Fibroblast of skin of left quadriceps (primary cell): ENCODE measurements at regions not wholly inside any gene's neighbourhood (a gene's known extent, or its start where the extent isn't known, plus 50 kb on each side); places are given as distances from the start of the nearest gene placed in this dataset.

ENCODE experiments used
- DNase-seq, 2 experiments: peaks; one replicate each; pipeline ENCODE4 v3.0.0-alpha.2; 2013; ENCODE audit warnings: low read depth in 2 of 2

DNA sequence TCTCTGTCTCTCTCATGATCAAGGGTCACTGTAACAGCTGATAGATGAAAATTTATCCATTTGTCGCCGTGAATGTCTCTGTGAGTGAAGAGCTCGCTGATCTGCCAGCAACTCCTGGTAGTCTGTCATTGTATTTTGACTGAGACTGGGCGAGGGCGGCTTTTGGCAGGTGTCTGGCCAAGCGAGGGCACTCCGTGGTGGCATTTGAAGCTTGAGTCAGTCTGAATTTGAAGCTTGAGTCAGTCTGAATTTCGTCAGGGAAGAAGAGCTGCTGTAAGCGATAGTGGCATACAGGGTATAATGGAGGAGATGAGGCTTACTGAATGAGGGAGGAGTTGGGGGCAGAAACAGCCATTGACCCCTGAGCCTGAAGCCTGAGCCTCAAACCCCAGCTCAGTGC, 56.8 kb upstream of the FAM181A start:
- DNase-seq, result no peak

DNA sequence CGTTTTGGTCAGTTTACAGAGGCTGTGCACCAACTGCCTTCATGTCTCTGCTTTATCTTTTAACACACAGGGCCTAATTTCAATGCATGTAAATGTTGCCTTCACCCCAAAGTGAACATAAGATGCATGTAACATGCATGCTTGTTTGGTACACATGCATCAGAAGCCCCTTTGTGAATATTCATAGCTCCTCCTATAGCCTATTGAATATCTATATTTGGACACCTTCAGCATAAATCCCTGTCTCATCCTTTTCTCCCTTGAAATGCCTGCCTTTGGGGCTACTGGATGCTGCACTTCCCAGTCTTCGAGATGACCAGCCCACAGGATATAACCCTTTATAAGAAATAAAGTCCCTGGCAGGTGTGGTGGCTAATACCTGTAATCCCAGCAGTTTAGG, 57.7 kb upstream of the FAM181A start:
- DNase-seq, result no peak

DNA sequence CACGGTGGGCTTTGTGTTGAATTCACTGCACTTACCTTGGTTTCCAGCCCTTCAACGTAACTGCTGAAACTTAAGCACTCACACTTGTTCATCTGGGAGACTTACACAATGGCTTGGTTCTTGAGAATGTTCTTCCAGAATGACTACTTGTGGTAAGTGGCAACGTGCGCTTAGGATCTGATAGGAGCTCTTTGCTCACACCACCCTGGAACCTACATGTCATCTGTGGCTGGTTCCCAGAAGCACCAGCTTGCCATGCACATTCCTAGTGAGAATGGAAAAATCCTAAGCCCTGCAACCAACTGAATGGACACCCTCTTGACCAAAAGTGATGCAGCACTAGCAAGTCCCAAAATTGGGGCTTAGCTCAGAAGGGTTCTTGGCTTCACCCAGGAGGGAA, 59.0 kb upstream of the FAM181A start:
- DNase-seq, result no peak

DNA sequence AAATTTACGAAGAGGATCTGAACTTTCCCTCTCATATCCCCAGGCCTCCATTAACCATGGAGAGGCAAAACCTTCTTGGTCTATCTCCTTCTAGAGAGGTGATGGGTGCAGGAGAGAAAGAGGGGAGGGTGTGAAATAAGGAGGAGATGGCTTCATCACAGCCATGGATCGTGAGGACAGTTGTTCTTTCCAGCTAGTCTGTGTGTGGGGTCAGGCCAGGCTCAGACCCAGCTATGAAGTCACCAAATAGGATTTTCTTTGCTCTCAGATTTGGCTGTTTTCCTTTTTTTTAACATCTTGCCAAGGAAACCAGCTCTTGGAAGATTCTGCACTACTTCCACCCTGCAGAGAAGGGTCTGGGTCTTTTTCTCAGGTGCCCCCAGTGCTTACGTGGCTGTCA, 64.9 kb upstream of the FAM181A start:
- DNase-seq, result no peak

DNA sequence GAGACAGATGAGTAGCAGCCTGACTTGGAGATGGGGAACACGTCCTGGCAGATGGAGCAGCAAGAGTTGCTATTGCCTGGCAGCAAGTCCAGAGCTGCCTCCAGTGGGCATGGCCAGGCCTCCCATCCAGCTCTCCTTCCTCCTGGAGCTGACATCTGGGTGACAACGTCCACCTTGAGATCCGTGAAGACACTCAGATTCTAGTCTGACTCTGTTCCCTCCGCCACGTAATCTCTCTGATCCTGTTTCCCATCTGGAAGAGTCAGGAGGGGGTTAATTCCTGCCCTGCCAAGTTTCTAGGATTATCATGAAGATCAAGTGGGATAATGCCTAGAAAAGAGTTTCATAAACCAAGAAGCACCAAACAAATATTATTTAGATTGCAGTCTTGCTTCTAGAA, 65.3 kb upstream of the FAM181A start:
- no peak for DNase-seq

DNA sequence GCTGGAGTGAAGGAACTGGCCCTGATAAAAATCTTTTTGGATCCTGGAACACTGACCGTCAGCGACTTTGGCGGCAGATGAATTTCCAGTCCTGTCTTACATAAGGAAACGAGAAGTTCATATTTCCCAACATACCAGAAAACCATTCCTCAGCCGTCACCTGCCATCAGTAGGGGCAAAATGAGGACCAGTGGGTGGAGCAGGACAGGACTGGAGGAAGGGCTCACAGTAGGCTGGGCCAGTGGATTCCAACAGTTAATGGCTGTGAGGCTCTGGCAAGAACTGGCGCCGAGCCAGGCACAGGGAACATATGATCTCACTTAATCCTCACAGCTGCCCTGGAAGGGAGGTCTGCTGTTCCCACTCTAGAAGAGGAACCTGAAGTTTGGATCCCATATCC, 67.2 kb upstream of the FAM181A start:
- peak in 1 of 2 experiments; percentile 1 for DNase-seq

DNA sequence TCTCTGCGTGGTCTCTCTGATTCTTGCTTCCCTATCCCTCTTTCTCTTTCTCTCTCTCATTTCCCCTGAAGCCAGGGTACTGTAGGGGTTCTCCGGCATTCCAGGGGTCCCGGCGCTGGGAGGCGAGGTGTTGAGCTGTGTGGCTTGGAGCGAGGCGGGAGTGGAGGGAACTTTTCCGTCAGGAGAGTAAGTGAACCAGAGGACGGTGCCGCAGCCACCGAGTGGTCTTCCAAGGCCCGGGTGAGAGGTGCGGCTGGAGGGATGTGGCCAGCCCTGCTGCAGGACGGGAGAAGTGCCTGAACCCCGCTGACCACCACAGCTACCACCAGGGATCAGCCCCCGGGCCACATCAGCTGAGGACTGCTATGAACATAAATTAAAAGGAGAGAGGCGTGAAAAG, 68.2 kb upstream of the FAM181A start:
- no peak for DNase-seq

DNA sequence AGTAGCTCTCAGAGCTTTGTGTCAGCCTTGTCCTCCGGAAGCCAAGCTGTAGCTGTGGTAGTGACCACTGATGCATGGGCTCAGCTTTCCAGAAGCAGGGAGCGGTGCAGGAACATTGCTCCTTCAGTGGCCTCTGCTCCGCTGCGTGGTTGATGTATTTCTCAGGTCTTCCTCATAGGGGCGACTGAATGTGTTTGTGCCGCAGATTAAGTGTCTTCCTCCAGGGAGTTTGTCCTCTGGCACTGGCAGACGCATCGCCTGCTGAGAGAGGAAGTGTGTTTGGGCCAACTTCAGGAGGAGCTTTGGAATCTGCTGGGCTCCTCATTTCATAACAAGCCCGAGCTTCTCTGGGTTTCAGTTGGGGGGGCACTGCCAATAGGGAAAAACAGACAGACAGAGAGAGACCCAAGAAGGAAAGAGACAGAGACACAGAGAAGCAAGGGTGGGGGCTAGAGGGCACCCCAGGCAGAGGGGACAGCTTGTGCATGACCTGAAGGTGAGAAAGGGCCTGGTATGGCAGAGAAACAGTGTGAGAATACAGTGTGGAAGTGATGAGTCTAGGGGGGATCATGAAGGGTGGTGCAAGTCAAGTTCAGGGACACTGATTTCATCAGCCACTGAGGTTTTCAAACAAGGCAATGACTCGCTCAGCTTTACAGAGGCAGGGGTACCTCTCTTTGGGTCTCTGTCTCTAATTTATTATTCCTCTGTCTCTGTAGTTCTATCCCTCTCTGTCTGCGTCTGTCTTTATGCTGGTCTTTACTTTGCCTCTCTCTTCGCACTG, 69.4 kb upstream of the PRIMA1 start:
- DNase-seq, result no peak

DNA sequence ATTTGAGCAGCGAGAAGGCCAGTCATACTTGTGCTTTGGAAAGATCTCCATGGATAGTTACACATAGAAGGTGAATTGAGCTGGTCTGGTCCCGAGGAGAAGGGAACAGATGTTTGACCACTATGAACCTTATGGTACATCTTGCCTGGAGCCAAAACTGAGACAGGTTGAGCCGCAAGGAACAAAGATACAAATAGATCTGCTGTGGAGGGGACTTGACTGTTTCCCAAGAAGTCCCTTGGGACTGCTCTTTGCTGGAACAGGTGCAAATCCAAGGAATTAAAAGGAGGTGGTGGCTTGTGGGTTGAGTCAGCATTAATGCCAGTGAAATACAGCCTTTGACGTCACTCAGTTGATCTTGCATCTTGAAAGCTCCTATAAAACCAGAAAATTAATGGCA, 68.8 kb upstream of the PRIMA1 start:
- no peak for DNase-seq

DNA sequence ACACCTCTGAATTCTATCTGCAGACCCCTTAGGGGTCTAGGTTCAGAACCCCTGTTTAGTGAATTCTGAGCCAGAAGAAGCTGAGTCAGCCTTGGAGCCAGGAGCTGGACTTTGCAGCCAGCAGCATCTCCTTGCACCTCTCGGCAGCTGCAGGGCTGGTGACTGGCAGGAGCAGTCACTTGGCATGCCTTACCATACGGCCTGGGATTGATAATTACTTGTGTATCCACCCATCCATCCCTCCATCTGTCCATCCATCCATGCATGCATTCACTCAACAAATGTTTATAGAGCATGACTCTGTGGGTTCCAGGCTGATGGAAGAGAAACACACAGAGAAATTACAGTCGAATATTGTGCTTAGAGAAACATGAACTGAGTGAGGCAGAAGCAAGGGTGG, 67.5 kb upstream of the PRIMA1 start:
- DNase-seq, result no peak

DNA sequence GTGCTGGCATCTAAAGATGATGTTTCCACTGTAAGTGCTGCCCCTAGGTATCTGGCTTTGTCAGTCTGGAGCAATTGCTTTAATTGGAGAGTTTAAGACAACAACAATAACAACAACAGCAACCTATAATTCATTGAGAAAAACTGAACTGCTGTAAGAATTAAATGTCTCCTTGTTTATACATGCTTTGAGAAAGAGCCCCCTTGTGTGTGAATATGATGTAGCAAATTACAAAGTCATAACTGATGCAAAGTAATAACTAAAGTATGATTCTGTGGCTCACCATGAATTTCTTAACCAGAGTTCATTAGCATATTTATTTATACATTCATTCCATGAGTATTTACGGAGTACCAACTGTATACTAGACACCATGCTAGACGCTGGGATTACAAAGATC, 59.2 kb upstream of the PRIMA1 start:
- no peak for DNase-seq

DNA sequence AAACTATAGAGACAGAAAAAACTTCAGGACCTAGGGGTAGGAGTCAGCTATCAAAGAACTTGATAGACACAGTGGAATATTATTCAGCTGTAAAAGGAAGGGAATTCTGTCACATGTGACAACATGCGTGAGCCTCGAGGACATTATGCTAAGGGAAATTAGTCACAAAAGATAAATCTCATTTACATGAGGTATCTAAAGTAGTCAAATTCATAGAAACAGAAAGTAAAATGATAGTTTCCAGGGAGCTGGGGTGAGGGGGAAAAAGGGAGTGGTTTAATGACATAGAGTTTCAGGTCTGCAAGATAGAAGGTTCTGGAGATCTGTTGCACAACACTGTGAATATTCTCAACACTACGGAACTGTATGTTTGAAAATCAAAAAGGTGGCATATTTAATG, 50.0 kb upstream of the PRIMA1 start:
- no peak for DNase-seq
